ENCODE measurements at regions not wholly inside any gene's neighbourhood (a gene's known extent, or its start where the extent isn't known, plus 50 kb on each side); places are given as distances from the start of the nearest gene placed in this dataset.
A peak's percentile ranks its signal among the peaks of the same experiment; 100 is the strongest.

DNA sequence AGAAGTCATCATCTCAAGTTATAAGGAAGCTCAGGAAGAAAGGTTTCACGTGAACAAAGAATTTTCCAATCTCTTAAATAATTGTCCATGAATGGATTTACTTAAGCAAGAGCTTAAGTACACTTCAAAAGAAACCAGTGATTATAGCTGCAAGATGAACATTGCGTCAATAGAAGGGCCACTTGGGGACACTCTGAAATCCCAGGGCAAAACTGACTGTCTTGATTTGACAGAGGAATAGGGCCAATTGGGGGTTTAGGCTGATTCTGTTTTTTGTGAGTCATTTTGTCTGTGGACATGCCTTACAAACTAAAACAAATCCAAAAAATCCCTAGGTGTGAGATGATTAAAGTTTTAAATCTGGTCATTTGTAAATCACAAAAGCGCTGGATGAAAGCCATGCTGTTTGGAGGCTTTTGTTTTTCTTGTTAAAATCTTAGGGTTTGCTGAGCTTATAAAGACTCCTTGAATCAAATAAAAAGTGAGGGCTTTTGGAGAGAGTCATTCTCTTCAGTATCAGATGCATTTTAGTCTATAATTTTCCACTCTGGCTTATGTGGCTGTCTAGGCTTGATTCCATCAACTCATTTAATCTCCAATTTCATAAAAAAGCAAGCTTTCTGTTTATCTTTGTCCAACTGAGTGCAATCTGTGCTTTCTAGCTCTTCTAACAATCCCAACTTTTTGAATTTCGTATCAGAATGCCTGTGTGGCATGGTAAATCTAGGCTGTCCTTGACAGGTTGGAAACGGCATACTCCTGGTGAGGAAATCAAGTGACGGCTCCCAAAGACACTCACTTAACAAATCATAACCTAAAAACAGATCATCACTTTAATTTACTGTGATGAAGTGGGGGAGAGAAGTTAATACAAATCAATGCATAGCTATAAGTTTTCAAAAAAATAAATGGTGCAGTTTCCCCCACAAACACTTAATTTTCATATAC lies 98.2 kb upstream of the SOX9 start:
- FAIRE-seq: no peak
- DNase-seq (ENCODE audit: low spot score in 2 of 2): no peak

- DNase-seq (ENCODE audit: low spot score in 2 of 2): no peak
- FAIRE-seq: no peak
Measured at GRCh38 chr17:72024457-72024856, 96.4 kb upstream of the SOX9 start.

- FAIRE-seq: no peak
- DNase-seq (ENCODE audit: low spot score in 2 of 2): no peak
Measured at GRCh38 chr17:72025113-72025512, 95.7 kb upstream of the SOX9 start.

DNA sequence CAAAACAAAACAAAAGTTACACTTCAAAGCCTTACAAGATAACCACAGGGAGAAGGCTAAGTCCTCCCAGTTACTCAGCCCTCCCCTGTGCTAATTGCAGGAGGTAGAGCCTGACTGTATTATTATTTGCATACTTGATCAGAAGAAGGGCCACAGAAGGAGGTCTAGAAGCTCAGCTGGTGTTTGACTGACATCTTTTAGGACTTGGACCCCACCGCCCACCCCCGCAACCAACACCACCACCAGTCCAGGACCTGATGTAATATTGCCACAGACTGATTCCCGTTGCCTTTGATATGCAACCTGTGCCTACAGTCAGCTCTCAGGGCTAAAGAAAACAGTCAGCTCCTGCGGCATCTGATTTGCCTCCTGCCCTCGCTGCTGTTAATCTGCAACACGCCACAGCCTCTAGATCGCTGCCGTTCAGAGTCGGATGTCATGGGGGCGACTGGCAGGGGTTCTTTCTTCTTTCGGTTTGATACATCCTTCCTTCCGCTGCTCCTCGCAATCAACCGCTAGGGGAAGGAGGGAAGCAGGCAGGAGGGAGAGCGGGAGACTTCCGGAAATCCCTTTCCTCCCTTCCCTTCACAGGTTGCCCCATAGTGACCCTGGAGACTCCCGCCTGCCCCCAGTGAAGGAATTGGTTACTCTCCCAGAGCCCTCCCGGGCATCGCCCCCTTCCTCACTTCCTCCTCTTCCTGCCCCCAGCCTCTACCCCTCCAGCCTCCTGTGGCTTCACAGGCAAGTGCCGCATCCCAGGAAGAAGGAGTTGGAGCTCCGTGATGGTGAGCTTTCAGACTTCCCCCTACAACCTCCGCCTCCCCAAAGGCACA lies 90.5 kb upstream of the SOX9 start:
- DNase-seq (ENCODE audit: low spot score in 2 of 2) (peak in 1 of 2 donors; percentile 32), FAIRE-seq (no peak)

- FAIRE-seq (no peak), DNase-seq (ENCODE audit: low spot score in 2 of 2) (no peak)
Measured at GRCh38 chr17:72031219-72031884, 89.5 kb upstream of the SOX9 start.

- FAIRE-seq (no peak), DNase-seq (ENCODE audit: low spot score in 2 of 2) (no peak)
Measured at GRCh38 chr17:72033334-72033733, 87.5 kb upstream of the SOX9 start.

DNA sequence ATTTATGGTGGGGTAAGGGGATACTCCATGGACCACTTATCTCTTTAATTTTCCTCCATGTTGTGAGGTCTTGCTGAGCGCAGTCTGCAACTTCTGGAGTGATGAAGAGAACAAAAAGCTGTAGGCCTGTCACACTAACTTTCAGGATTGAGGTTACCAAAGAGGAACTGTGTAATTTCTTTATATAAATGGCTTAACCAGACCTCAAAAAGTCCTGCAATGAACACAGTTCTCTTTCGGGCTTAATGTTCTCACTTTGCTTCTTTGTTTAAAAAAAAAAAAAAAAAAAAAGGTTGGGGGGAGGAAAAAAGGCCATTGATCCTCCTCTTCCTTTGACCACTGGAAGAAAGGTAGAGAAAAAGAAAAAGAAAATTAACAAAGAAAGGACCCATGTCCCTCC lies 86.8 kb upstream of the SOX9 start:
- FAIRE-seq: no peak
- DNase-seq (ENCODE audit: low spot score in 2 of 2): no peak

DNA sequence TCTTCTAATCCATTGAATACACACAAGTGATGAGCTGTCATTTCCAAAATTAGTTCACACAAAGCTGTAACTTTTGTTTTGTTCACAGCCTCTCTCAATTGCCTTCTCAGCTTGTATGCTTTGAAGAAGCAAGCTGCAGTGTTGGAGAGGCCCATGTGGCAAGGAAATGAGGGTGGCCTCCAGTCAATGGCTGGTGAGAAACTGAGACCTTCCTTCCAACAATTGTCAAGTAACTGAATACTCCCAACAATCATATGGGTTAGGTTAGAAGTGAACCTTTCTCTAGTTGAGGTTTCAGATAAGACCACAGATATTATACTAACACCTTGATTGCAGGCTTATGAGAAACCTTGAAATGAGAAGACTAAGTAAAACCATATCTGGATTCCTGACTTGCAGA lies 82.4 kb upstream of the SOX9 start:
- DNase-seq (ENCODE audit: low spot score in 2 of 2) (no peak), FAIRE-seq (no peak)

DNA sequence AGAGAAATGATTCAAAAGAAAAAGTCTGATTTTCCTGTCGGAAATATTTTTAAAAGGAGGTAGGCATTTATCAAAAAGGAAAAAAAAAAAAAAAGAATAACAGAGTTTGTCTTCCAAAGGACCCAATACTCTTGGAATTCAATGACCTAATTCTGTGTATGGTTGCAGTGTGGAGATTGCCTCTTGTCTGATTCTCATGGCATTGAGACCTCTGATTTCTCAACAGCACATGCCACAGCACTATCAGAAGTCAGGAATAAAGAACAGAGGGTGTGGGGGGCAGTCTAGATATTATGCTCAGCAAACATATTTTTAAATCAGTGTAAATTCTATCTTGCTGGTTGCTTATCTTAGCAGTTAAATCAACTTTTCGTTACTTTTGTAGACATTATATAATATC lies 81.3 kb upstream of the SOX9 start:
- no peak for FAIRE-seq
- no peak for DNase-seq (ENCODE audit: low spot score in 2 of 2)

DNA sequence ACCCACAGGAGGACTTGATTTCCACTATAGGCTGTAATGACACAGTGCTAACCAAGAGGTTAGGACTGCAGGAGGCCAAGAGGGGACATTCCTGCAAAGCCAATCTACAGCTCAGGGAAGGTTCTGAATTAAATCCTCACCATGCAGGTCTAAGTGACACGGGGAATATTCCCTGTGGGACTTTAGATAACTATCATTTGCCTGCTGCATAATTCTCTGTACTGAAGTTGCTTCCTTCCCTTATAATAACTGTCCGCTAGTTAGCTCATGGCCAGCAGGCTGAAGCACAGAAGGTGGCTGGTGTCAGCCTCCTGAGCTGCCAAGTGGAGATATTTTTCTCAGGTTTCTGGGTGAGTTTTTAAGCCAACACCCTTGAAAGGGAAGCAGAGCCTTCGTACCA lies 74.6 kb upstream of the SOX9 start:
- no peak for DNase-seq (ENCODE audit: low spot score in 2 of 2)
- no peak for FAIRE-seq

DNA sequence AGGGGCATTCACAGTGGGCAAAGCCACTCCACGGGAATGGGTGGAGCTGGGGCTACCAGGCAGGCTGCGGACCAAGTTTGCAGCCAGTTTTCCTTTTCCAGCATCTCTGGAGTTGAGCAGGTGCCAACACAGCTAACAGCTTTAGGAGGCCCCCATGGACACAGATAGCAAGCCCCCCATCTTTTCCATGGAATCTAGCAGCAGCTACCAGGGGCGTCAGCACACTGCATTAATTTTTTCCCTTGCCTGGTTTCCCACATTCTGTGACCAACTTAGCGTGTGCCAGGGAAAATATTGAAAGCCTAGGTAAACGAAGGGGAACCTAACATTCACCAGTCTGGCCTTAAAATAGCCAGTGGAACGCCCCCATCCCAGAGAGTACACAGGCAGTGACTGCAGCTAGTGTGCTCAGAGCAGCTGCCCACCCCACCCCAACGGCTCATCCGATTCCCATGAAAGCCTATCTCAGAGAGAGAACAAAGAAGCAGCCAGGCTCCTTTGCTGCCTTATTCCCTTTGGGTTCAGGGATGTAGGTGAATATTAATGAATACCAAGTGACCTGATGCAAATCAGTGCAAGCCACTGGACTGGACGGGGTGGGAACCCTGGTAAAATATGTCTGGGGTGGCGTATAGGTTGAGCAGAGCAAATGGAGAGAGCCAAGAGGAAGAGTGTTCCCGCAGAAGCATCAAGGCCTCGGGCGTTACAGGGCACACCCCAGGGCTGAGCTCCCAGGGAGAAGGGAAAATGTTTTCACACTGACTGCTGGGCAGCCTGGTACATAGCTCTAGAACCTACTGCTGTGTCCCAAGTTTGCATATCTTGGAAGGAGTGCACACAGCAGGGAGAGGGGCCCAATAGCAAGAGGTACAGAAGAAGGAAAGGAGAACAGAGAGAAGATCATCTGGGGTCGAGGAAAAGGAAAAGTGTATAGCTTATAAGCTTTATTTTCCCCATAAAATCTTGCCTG lies 73.9 kb upstream of the SOX9 start:
- DNase-seq (ENCODE audit: low spot score in 2 of 2): no peak
- FAIRE-seq: no peak

DNA sequence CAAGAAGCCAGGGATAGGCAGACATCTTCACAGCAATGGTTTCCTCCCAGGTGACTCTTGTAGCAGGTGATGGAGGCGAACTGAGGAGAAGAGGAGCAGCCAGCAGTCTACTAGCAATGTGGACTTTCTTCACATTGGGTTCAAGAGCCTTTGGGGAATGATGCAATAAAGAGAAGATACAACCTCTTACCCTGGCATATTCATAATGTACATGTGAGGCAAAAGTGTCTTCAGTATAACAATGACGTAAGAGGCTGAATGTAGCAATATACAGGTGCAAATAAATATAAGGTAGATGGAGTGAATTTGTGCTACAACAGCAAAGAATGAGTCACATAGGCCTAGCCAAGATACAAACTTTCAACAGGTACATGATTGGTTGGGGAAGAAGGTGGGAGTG lies 70.9 kb upstream of the SOX9 start:
- DNase-seq (ENCODE audit: low spot score in 2 of 2) (no peak), FAIRE-seq (no peak)

DNA sequence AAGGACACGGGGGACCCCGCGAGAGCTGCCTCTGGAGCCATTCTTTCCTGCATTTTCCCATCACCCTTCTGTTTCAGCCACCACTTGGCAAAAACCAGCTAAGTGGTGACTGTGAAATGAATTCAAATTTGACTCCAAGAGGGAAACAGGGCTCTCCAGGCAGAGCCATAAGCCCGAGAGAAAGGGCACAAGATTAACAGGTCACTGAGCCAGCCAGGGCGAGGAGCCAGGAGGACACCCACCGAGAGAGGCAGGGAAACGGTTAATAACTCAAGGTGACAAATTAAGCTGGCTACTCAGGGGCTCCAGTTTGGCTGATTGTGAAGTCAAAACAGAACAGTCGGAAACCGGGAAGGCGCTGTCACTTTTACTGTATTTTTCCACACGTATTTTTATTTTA lies 67.8 kb upstream of the SOX9 start:
- no peak for FAIRE-seq
- DNase-seq (ENCODE audit: low spot score in 2 of 2): no peak

GRCh38 chr17:72053449-72053848 lies 67.4 kb upstream of the SOX9 start:
- DNase-seq (ENCODE audit: low spot score in 2 of 2): no peak
- FAIRE-seq: no peak

GRCh38 chr17:72056155-72056554 lies 64.7 kb upstream of the SOX9 start:
- DNase-seq (ENCODE audit: low spot score in 2 of 2) (no peak), FAIRE-seq (no peak)

- DNase-seq (ENCODE audit: low spot score in 2 of 2) (no peak), FAIRE-seq (no peak)
Measured at GRCh38 chr17:72056727-72057290, 64.0 kb upstream of the SOX9 start.

DNA sequence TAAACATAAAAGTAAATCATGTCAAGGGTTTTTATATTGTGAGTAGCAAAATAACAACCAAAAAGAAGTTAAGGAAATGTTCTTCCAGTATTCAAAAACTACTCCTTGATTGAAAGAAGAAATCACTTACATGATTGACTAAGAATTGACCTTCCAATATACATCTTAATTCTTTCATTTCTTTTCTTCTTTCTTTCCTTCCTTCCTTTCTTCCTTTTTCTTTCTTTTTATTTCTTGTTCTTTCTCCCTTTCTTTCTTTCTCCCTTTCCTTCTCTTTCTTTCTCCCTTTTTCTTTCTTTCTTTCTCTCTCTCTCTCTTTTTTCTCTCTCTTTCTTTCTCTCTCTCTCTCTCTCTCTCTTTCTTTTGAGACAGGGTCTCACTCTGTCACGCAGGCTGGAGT lies 60.7 kb upstream of the SOX9 start:
- no peak for FAIRE-seq

GRCh38 chr17:72063262-72063661 lies 57.6 kb upstream of the SOX9 start:
- FAIRE-seq (no peak), DNase-seq (ENCODE audit: low spot score in 2 of 2) (no peak)

More for the DNA sequence above, 60.7 kb upstream of the SOX9 start:
- DNase-seq (ENCODE audit: low spot score in 2 of 2): no peak

- no peak for FAIRE-seq
- DNase-seq (ENCODE audit: low spot score in 2 of 2): no peak
Measured at GRCh38 chr17:72063756-72064450, 56.9 kb upstream of the SOX9 start.

Measured in frontal cortex (tissue), 3 donors.